Chondrocyte (in vitro differentiated cells): ENCODE measurements at regions not wholly inside any gene's neighbourhood (a gene's known extent, or its start where the extent isn't known, plus 50 kb on each side); places are given as distances from the start of the nearest gene placed in this dataset.

ENCODE experiments used
- DNase-seq: peaks from one replicate; pipeline ENCODE4 v3.0.0; 2021; ENCODE audit warnings: mixed read lengths, low spot score
- H3K27ac Mint-ChIP-seq: one replicate; pipeline ENCODE4 v1.8.0; 2021; ENCODE audit warnings: mild to moderate bottlenecking, moderate library complexity, mixed read lengths; ENCODE audit not compliant: unreplicated experiment
- H3K27me3 Mint-ChIP-seq: 2 replicates; pipeline ENCODE4 v1.8.0; 2021; ENCODE audit warnings: low read depth, mixed read lengths
- H3K36me3 Mint-ChIP-seq: 2 replicates; pipeline ENCODE4 v1.8.0; 2021; ENCODE audit warnings: low read depth, mixed read lengths
- H3K4me1 Mint-ChIP-seq: 2 replicates; pipeline ENCODE4 v1.8.0; 2021; ENCODE audit warnings: low read depth, mild to moderate bottlenecking, mixed read lengths
- H3K4me3 Mint-ChIP-seq: one replicate; pipeline ENCODE4 v1.8.0; 2021; ENCODE audit warnings: mild to moderate bottlenecking, moderate library complexity, mixed read lengths; ENCODE audit not compliant: unreplicated experiment
- H3K9me3 Mint-ChIP-seq: 2 replicates; pipeline ENCODE4 v1.8.0; 2021; ENCODE audit warnings: low read depth, mixed read lengths
- TF ChIP-seq, protein P1 (sequence below): fragments of 200-600 bp; sonication (generic); IDR thresholded peaks from 2 replicates; pipeline ENCODE4 v1.5.0; 2021; ENCODE audit warnings: antibody characterized with exemption, mild to moderate bottlenecking, moderate library complexity

DNA sequence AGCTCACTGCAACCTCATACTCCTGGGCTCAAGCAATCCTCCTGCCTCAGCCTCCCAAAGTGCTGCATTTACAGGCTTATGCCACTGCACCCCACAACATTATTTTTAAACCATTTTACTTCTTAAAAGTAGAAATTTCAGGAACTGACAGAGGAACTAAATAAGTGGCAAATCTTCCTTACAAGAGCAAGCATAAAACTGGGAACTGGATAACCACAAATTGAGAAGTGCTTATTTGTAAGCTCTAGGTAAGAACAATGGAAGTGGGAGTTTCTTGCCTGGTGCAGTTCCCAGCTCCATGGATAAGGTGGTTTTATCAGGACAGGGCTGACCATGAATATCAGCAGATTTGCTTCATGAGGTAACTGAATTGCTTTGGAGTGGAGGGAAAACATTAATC, 655.2 kb downstream of the DIPK2A start:
- no peaks in the 10 kb centered on the region for H3K4me1 Mint-ChIP-seq
- no peak overlapping the region for H3K27ac Mint-ChIP-seq
- TF ChIP-seq, protein P1, sequence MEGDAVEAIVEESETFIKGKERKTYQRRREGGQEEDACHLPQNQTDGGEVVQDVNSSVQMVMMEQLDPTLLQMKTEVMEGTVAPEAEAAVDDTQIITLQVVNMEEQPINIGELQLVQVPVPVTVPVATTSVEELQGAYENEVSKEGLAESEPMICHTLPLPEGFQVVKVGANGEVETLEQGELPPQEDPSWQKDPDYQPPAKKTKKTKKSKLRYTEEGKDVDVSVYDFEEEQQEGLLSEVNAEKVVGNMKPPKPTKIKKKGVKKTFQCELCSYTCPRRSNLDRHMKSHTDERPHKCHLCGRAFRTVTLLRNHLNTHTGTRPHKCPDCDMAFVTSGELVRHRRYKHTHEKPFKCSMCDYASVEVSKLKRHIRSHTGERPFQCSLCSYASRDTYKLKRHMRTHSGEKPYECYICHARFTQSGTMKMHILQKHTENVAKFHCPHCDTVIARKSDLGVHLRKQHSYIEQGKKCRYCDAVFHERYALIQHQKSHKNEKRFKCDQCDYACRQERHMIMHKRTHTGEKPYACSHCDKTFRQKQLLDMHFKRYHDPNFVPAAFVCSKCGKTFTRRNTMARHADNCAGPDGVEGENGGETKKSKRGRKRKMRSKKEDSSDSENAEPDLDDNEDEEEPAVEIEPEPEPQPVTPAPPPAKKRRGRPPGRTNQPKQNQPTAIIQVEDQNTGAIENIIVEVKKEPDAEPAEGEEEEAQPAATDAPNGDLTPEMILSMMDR, result no peak

DNA sequence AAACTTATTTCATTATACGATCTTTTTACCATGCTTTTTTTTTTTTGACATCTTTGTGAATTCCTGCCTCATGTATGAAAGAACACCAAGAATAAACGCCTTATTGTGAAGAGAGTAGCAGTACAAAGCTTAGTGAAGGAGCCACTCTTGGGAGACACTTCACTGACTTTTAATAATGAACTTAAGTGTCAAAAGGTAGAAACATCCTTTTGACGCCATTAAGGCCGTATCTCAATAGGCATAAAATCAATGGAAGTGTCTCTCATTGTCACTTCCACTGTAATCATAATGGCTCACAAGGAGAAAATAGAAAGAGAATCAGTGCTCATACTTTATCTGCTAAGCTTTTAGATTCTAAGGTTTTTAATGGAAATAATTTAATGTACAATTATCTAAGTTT, 657.8 kb downstream of the DIPK2A start:
- Mint-ChIP-seq H3K9me3 (peaks cover 5% of the 10 kb centered on the region), H3K27me3 (peaks cover 3% of the 10 kb centered on the region), H3K4me1 (no peaks in the 10 kb centered on the region), H3K4me3 (no peak overlapping the region), H3K27ac (no peak overlapping the region), H3K36me3 (no peaks in the 10 kb centered on the region)
- TF ChIP-seq, protein P1, result no peak
- DNase-seq, result no peak

More for the DNA sequence above, 655.2 kb downstream of the DIPK2A start:
- Mint-ChIP-seq H3K36me3 (no peaks in the 10 kb centered on the region), H3K9me3 (no peaks in the 10 kb centered on the region), H3K4me3 (no peak overlapping the region), H3K27me3 (peaks cover 3% of the 10 kb centered on the region)
- no peak for DNase-seq

DNA sequence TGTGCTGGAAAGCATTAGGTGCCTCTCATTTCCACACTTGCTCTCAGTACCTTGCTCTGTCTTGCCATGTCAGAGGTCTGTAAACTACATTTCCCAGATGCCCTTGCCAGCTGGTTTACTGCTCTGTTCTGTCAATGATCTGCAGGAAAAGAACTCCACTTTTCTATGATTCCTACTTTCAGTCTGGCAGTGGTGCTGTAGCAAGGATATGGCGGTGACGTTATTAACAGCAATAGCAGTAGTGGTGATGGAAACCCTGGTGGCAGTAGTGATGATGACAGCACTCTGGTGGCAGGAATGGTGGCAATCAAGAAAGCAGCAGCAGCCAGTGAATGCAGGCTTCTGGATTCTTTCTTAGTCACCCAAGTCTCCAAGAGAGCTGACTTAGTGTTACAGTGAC, 665.2 kb downstream of the DIPK2A start:
- DNase-seq, result no peak
- Mint-ChIP-seq H3K4me1 (no peaks in the 10 kb centered on the region), H3K27ac (no peak overlapping the region), H3K4me3 (no peak overlapping the region), H3K27me3 (peaks cover 1% of the 10 kb centered on the region), H3K9me3 (peaks cover 7% of the 10 kb centered on the region), H3K36me3 (no peaks in the 10 kb centered on the region)
- TF ChIP-seq, protein P1, result peak; percentile 25

DNA sequence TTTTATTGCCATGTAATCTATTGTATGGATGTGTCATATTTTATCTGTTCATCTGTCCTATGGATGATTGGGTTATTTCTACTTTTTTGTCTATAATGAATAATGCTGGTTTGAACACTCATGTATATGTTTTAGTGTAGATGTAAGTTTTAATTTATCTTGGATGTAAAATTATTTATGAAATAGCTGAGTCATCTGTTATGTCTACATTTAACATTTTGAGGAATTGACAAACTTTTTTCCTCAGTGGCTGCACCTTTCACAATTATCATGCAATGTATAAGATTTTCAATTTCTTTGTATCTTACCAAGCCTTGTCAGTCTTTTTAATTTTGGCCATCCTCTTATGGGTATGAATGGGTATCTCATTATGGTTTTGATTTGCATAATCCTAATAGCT, 666.4 kb downstream of the DIPK2A start:
- TF ChIP-seq, protein P1, result no peak
- H3K4me3 Mint-ChIP-seq, result no peak overlapping the region
- no peak for DNase-seq
- H3K27ac Mint-ChIP-seq, result no peak overlapping the region
- H3K36me3 Mint-ChIP-seq, result no peaks in the 10 kb centered on the region
- no peaks in the 10 kb centered on the region for H3K4me1 Mint-ChIP-seq
- peaks cover 7% of the 10 kb centered on the region for H3K9me3 Mint-ChIP-seq
- peaks cover 1% of the 10 kb centered on the region for H3K27me3 Mint-ChIP-seq

DNA sequence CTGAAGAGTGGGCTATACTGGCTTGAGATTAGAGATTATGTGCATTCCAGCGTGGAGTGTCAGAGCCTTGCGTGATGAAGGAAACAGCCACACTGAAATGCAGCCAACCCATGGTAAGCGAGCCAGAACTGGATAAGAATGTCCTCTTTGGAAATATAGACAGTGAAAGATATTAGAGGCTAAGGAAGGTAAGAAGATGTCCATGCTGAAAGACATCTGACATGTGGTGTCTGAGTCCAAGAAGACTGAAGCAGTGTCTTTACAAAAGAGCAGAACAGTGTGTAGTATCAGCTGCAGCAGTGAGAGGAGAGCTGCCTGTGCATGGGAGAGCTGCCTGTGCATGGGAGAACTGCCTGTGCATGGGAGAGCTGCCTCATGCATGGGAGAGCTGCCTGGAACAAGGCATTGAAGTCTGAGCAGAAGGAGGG, 672.2 kb downstream of the DIPK2A start:
- H3K27me3 Mint-ChIP-seq, result no peaks in the 10 kb centered on the region
- H3K4me3 Mint-ChIP-seq, result no peak overlapping the region
- no peaks in the 10 kb centered on the region for H3K9me3 Mint-ChIP-seq
- TF ChIP-seq, protein P1, result no peak
- no peak overlapping the region for H3K27ac Mint-ChIP-seq
- no peak for DNase-seq
- peaks cover 6% of the 10 kb centered on the region for H3K4me1 Mint-ChIP-seq
- H3K36me3 Mint-ChIP-seq, result no peaks in the 10 kb centered on the region
